PC-9 (cell line): ENCODE measurements at regions not wholly inside any gene's neighbourhood (a gene's known extent, or its start where the extent isn't known, plus 50 kb on each side); places are given as distances from the start of the nearest gene placed in this dataset.

Source experiments
- BruUV-seq: library from RNA; stranded (reverse); fragments of 400-500 nt; replicated peaks from 2 replicates; lab custom pipeline; 2021; lab: Mats Ljungman, UMichigan
- CTCF ChIA-PET: fragments of 300-600 bp; sonication (Branson Sonifier 250); formaldehyde crosslinking; loops from one replicate; lab custom pipeline; 2022; ENCODE audit warnings: antibody characterized with exemption; lab: Charles Lee
- POLR2A ChIA-PET: fragments of 300-600 bp; sonication (Branson Sonifier 250); formaldehyde crosslinking; loops from one replicate; lab custom pipeline; 2022; ENCODE audit warnings: antibody characterized with exemption; ENCODE audit not compliant: unreplicated experiment; lab: Charles Lee
- DNase-seq, 2 experiments: peaks; one replicate each; pipeline versions ENCODE4 v3.0.0 to v3.0.0-alpha.2; 2015 to 2022; ENCODE audit warnings: mixed read lengths in 1 of 2
- H2AFZ ChIP-seq: fragments of 200-600 bp; sonication (generic); 2 replicates; pipeline ENCODE4 v1.8.1; 2017; ENCODE audit warnings: antibody characterized with exemption
- H3F3A ChIP-seq: fragments of 200-600 bp; sonication (generic); 2 replicates; pipeline ENCODE4 v1.8.1; 2017; ENCODE audit warnings: antibody characterized with exemption, mild to moderate bottlenecking, low read depth; ENCODE audit not compliant: insufficient read depth
- H3K27ac ChIP-seq: fragments of 200-600 bp; sonication (generic); 2 replicates; pipeline ENCODE4 v1.6.1; 2016; ENCODE audit warnings: mixed run types
- H3K27me3 ChIP-seq: fragments of 200-600 bp; sonication (generic); 2 replicates; pipeline ENCODE4 v1.6.1; 2016; ENCODE audit warnings: low read depth, mixed run types; ENCODE audit not compliant: insufficient read depth
- H3K36me3 ChIP-seq: fragments of 200-600 bp; sonication (generic); 2 replicates; pipeline ENCODE4 v1.6.1; 2016; ENCODE audit warnings: low read depth, mixed run types
- H3K4me1 ChIP-seq: fragments of 200-600 bp; sonication (generic); replicated peaks from 2 replicates; pipeline ENCODE4 v1.6.1; 2016; ENCODE audit warnings: mixed run types; ENCODE audit not compliant: insufficient read depth
- H3K4me2 ChIP-seq: fragments of 200-600 bp; sonication (generic); 2 replicates; pipeline ENCODE4 v1.6.1; 2017; ENCODE audit warnings: mixed run types
- H3K4me3 ChIP-seq: fragments of 200-600 bp; sonication (generic); 2 replicates; pipeline ENCODE4 v1.6.1; 2016; ENCODE audit warnings: mixed run types
- H3K79me2 ChIP-seq: fragments of 200-600 bp; sonication (generic); 2 replicates; pipeline ENCODE4 v1.6.1; 2017; ENCODE audit warnings: low read depth, mixed run types
- H3K9me2 ChIP-seq: fragments of 200-600 bp; sonication (generic); 2 replicates; pipeline ENCODE4 v1.8.1; 2017; ENCODE audit warnings: mild to moderate bottlenecking; ENCODE audit not compliant: insufficient read depth
- H3K9me3 ChIP-seq: fragments of 200-600 bp; sonication (generic); 2 replicates; pipeline ENCODE4 v1.8.1; 2016; ENCODE audit warnings: low read depth; ENCODE audit not compliant: insufficient read depth
- H4K20me1 ChIP-seq: fragments of 200-600 bp; sonication (generic); 2 replicates; pipeline ENCODE4 v1.8.1; 2017; ENCODE audit not compliant: insufficient read depth
- CTCF ChIP-seq: fragments of 200-600 bp; sonication (generic); conservative IDR thresholded peaks from 2 replicates; pipeline ENCODE4 v1.6.1; 2017; ENCODE audit warnings: mixed run types, antibody characterized with exemption, mild to moderate bottlenecking, moderate library complexity
- EZH2 ChIP-seq: fragments of 200-600 bp; sonication (generic); IDR thresholded peaks from 2 replicates; pipeline ENCODE4 v1.8.0; 2017; ENCODE audit warnings: antibody characterized with exemption, low read depth
- intact Hi-C: fragments of 100-400 bp; cut with micrococcal nuclease; formaldehyde crosslinking; loops from one replicate; pipeline ENCODE4 v1.10.0; 2022; ENCODE audit not compliant: unreplicated experiment

- intact Hi-C loops = no loop called here
Observed at GRCh38 chr13:109949397-109949796, 163.0 kb upstream of the IRS2 start.

GRCh38 chr13:109947006-109947405 lies 160.6 kb upstream of the IRS2 start:
- Histone ChIP-seq H4K20me1 (no peaks in the 10 kb centered on the region), H3K27ac (no peak overlapping the region), H3K79me2 (no peaks in the 10 kb centered on the region), H3K9me2 (no peaks in the 10 kb centered on the region), H3F3A (peaks cover 7% of the 10 kb centered on the region; the same call in 1 of the 2 replicates), H3K36me3 (no peaks in the 10 kb centered on the region), H3K4me3 (no peak overlapping the region), H3K4me2 (no peak overlapping the region), H2AFZ (no peak overlapping the region), H3K27me3 (no peaks in the 10 kb centered on the region), H3K9me3 (0 out of 2 replicates have a peak, but pooled peaks cover 11% of the 10 kb centered on the region), H3K4me1 (peaks cover 7% of the 10 kb centered on the region; the same call in 1 of the 2 replicates)
- intact Hi-C loops = no loop called here
- TF ChIP-seq CTCF = no peak
- no peak for TF ChIP-seq EZH2
- ChIA-PET CTCF (no interaction called here), POLR2A (no interaction called here)
- DNase-seq = no peak
- no TSS peak for BruUV-seq

More at GRCh38 chr13:109949397-109949796, 163.0 kb upstream of the IRS2 start:
- Histone ChIP-seq H3K4me1 (peaks cover 7% of the 10 kb centered on the region; the same call in 1 of the 2 replicates), H3K9me3 (peaks cover 3% of the 10 kb centered on the region; the same call in 1 of the 2 replicates), H3K27me3 (no peaks in the 10 kb centered on the region), H3F3A (peaks cover 7% of the 10 kb centered on the region; the same call in 1 of the 2 replicates), H3K79me2 (no peaks in the 10 kb centered on the region), H2AFZ (no peak overlapping the region), H3K27ac (no peak overlapping the region), H4K20me1 (no peaks in the 10 kb centered on the region), H3K36me3 (no peaks in the 10 kb centered on the region), H3K4me3 (no peak overlapping the region), H3K4me2 (no peak overlapping the region), H3K9me2 (no peaks in the 10 kb centered on the region)
- no TSS peak for BruUV-seq
- no peak for TF ChIP-seq EZH2
- ChIA-PET POLR2A (no interaction called here), CTCF (no interaction called here)
- DNase-seq = no peak

- Histone ChIP-seq H2AFZ (no peak overlapping the region), H3F3A (peaks cover 7% of the 10 kb centered on the region; the same call in 1 of the 2 replicates), H3K27me3 (no peaks in the 10 kb centered on the region), H4K20me1 (no peaks in the 10 kb centered on the region), H3K36me3 (no peaks in the 10 kb centered on the region), H3K9me2 (no peaks in the 10 kb centered on the region), H3K9me3 (0 out of 2 replicates have a peak, but pooled peaks cover 11% of the 10 kb centered on the region), H3K4me3 (no peak overlapping the region), H3K79me2 (no peaks in the 10 kb centered on the region), H3K27ac (peak overlapping the region; percentile 17), H3K4me2 (no peak overlapping the region), H3K4me1 (peaks cover 7% of the 10 kb centered on the region; the same call in 1 of the 2 replicates)
- BruUV-seq = no TSS peak
- CTCF ChIA-PET = no interaction called here
- intact Hi-C loops = no loop called here
- TF ChIP-seq EZH2 = no peak
- no peak for TF ChIP-seq CTCF
- POLR2A ChIA-PET = no interaction called here
- DNase-seq = peak in 1 of 2 experiments; percentile 76
Observed at GRCh38 chr13:109945206-109945960, 159.0 kb upstream of the IRS2 start.
